IMR-90 (cell line): ENCODE measurements at regions not wholly inside any gene's neighbourhood (a gene's known extent, or its start where the extent isn't known, plus 50 kb on each side); places are given as distances from the start of the nearest gene placed in this dataset.
"Not testable (repeated sequence)": the region's sequence is repeated elsewhere in the genome, so short reads cannot be mapped to it uniquely, and the experiment has no call there.

Source experiments
- ATAC-seq: fragments of 200-7000 bp; cut with Tn5 transposase; 2 replicates; pipeline ENCODE4 v1.9.1; 2020; ENCODE audit warnings: low read depth, mild to moderate bottlenecking, moderate library complexity
- BruUV-seq: library from RNA; stranded (reverse); fragments of 400-500 nt; replicated peaks from 2 replicates; lab custom pipeline; 2021; lab: Mats Ljungman, UMichigan
- CTCF ChIA-PET: fragments of 300-600 bp; formaldehyde crosslinking; extraction: SDS; loops from one replicate; lab custom pipeline; 2021; ENCODE audit warnings: antibody characterized with exemption; lab: Yijun Ruan, JAX
- POLR2A ChIA-PET: fragments of 300-600 bp; sonication (Branson Sonifier 250); formaldehyde crosslinking; loops from one replicate; lab custom pipeline; 2022; ENCODE audit warnings: antibody characterized with exemption; ENCODE audit not compliant: unreplicated experiment; lab: Charles Lee
- DNase-seq: peaks from one replicate; pipeline ENCODE4 v3.0.0; 2013
- H2AFZ ChIP-seq: replicated peaks from 2 replicates; pipeline ENCODE3; 2013; ENCODE audit warnings: low read length, mild to moderate bottlenecking; ENCODE audit not compliant: poor library complexity
- H2AK5ac ChIP-seq: 2 replicates; pipeline ENCODE4 v1.6.1; 2013; ENCODE audit warnings: low read depth, low read length, inconsistent platforms
- H2AK9ac ChIP-seq: replicated peaks from 2 replicates; pipeline ENCODE3; 2013; ENCODE audit warnings: mild to moderate bottlenecking, low read depth, low read length, moderate library complexity; ENCODE audit not compliant: poor library complexity
- H2BK120ac ChIP-seq: 2 replicates; pipeline ENCODE4 v1.6.1; 2013; ENCODE audit warnings: low read depth, low read length, inconsistent platforms
- H2BK15ac ChIP-seq: 3 replicates; pipeline ENCODE4 v1.6.1; 2013; ENCODE audit warnings: low read depth, low read length, inconsistent platforms
- H2BK20ac ChIP-seq: 2 replicates; pipeline ENCODE4 v1.6.1; 2013; ENCODE audit warnings: low read depth, mild to moderate bottlenecking, inconsistent platforms, low read length, moderate library complexity
- H2BK5ac ChIP-seq: 2 replicates; pipeline ENCODE4 v1.6.1; 2013; ENCODE audit warnings: mild to moderate bottlenecking, low read depth, low read length, inconsistent platforms; ENCODE audit not compliant: poor library complexity, severe bottlenecking
- H3K14ac ChIP-seq: replicated peaks from 2 replicates; pipeline ENCODE4 v1.6.1; 2013; ENCODE audit warnings: low read depth, low read length, inconsistent platforms
- H3K18ac ChIP-seq: 2 replicates; pipeline ENCODE4 v1.6.1; 2013; ENCODE audit warnings: low read depth, low read length, control low read depth
- H3K23ac ChIP-seq: 2 replicates; pipeline ENCODE4 v1.6.1; 2013; ENCODE audit warnings: low read depth, low read length, inconsistent platforms
- H3K27ac ChIP-seq: 2 replicates; pipeline ENCODE4 v1.5.1; 2013; ENCODE audit warnings: mild to moderate bottlenecking, control low read depth, low read length; ENCODE audit not compliant: insufficient read depth
- H3K27me3 ChIP-seq: 2 replicates; pipeline ENCODE4 v1.6.1; 2013; ENCODE audit warnings: low read length; ENCODE audit not compliant: control insufficient read depth, insufficient read depth
- H3K36me3 ChIP-seq: 2 replicates; pipeline ENCODE4 v1.6.1; 2013; ENCODE audit warnings: low read length, mixed read lengths; ENCODE audit not compliant: control insufficient read depth, insufficient read depth
- H3K4ac ChIP-seq: 2 replicates; pipeline ENCODE4 v1.6.1; 2013; ENCODE audit warnings: low read depth, low read length, inconsistent platforms
- H3K4me1 ChIP-seq: 2 replicates; pipeline ENCODE4 v1.6.1; 2013; ENCODE audit warnings: low read length, mixed read lengths; ENCODE audit not compliant: control insufficient read depth, insufficient read depth
- H3K4me2 ChIP-seq: 2 replicates; pipeline ENCODE4 v1.6.1; 2013; ENCODE audit warnings: low read depth, mild to moderate bottlenecking, control low read depth, low read length, moderate library complexity
- H3K4me3 ChIP-seq: 2 replicates; pipeline ENCODE4 v1.5.1; 2013; ENCODE audit warnings: low read depth, mild to moderate bottlenecking, control low read depth, low read length, moderate library complexity; ENCODE audit not compliant: insufficient read depth
- H3K56ac ChIP-seq: 2 replicates; pipeline ENCODE4 v1.6.1; 2013; ENCODE audit warnings: low read length, inconsistent platforms; ENCODE audit not compliant: insufficient read depth; ENCODE audit errors: extremely low read depth
- H3K79me1 ChIP-seq, 2 experiments: 2 replicates each; pipeline ENCODE4 v1.6.1; 2013; ENCODE audit warnings: low read length in 2 of 2, inconsistent platforms in 1 of 2, low read depth in 1 of 2
- H3K9ac ChIP-seq: 2 replicates; pipeline ENCODE4 v1.6.1; 2013; ENCODE audit warnings: low read depth, low read length, control low read depth
- H3K9me1 ChIP-seq: 2 replicates; pipeline ENCODE4 v1.6.1; 2013; ENCODE audit warnings: low read length, inconsistent platforms; ENCODE audit not compliant: insufficient read depth
- H3K9me3 ChIP-seq: 2 replicates; pipeline ENCODE4 v1.6.1; 2013; ENCODE audit warnings: low read length; ENCODE audit not compliant: control insufficient read depth, insufficient read depth
- H4K20me1 ChIP-seq: 2 replicates; pipeline ENCODE4 v1.6.1; 2013; ENCODE audit warnings: low read length, inconsistent platforms; ENCODE audit not compliant: insufficient read depth
- H4K5ac ChIP-seq: 2 replicates; pipeline ENCODE4 v1.6.1; 2013; ENCODE audit warnings: mild to moderate bottlenecking, low read depth, low read length, control low read depth
- H4K8ac ChIP-seq, 2 experiments: 2 replicates each; pipeline ENCODE4 v1.6.1; 2013; ENCODE audit warnings: low read depth in 2 of 2, low read length in 2 of 2, control low read depth in 1 of 2, inconsistent platforms in 1 of 2
- H4K91ac ChIP-seq: 2 replicates; pipeline ENCODE4 v1.6.1; 2013; ENCODE audit warnings: low read depth, low read length, inconsistent platforms; ENCODE audit not compliant: insufficient read depth
- MAZ ChIP-seq: IDR thresholded peaks from 2 replicates; pipeline ENCODE4 v1.6.1; 2012; ENCODE audit warnings: low read depth, mild to moderate bottlenecking, low read length, improper control_type of control experiment, moderate library complexity, borderline replicate concordance
- MXI1 ChIP-seq: IDR thresholded peaks from 2 replicates; pipeline ENCODE4 v1.6.1; 2012; ENCODE audit warnings: low read depth, mild to moderate bottlenecking, low read length, moderate library complexity, borderline replicate concordance
- WGBS, 2 experiments: methylation state at CpG; one replicate each; pipeline versions ENCODE4 v1.1.5 to v1.1.7; 2013; ENCODE audit warnings: missing lambda C conversion rate in 2 of 2; ENCODE audit not compliant: insufficient read length in 1 of 2; ENCODE audit errors: extremely low coverage in 2 of 2; 5-methylcytosine and 5-hydroxymethylcytosine counted together
- dilution Hi-C: fragments of 300-500 bp; cut with HindIII; formaldehyde crosslinking; loops from one replicate; pipeline ENCODE4 v1.14.3; 2018; ENCODE audit warnings: low sequenced_read_pairs; ENCODE audit not compliant: unreplicated experiment
- in situ Hi-C: fragments of 300-500 bp; cut with MboI; formaldehyde crosslinking; loops from 3 replicates; pipeline ENCODE4 v1.14.3; 2019; ENCODE audit warnings: low sequenced_read_pairs, inconsistent platforms, mixed read lengths
- intact Hi-C: fragments of 100-400 bp; cut with micrococcal nuclease; formaldehyde crosslinking; loops from 2 replicates; pipeline ENCODE4 v1.10.0; 2022

GRCh38 chr7:48847917-48848316, 76.4 kb upstream of the CDC14C start:
- 19% methylated on average over 24 of the region's 45 CpGs; no CpG with 5 or more reads in 1 of the 2 experiments for WGBS, 2 experiments
- no peaks in the 10 kb centered on the region for H3K9me3 ChIP-seq
- H2AK5ac ChIP-seq = no peak overlapping the region
- H2BK120ac ChIP-seq = no peak overlapping the region
- ChIA-PET CTCF (no interaction called here), POLR2A (no interaction called here)
- in situ Hi-C loops = no loop called here
- no peaks in the 10 kb centered on the region for H3K9me1 ChIP-seq
- no peak overlapping the region for H3K9ac ChIP-seq
- no peaks in the 10 kb centered on the region for H3K79me1 ChIP-seq
- no peak for DNase-seq
- H3K27ac ChIP-seq = no peak overlapping the region
- H3K56ac ChIP-seq = no peak overlapping the region
- no peaks in the 10 kb centered on the region for H4K20me1 ChIP-seq
- no peak overlapping the region for H2AFZ ChIP-seq
- dilution Hi-C loops = no loop called here
- H3K14ac ChIP-seq = no peak overlapping the region
- no peak overlapping the region for H4K8ac ChIP-seq
- no peak overlapping the region for H3K23ac ChIP-seq
- no peak overlapping the region for H4K5ac ChIP-seq
- no peak overlapping the region for H2AK9ac ChIP-seq
- H2BK15ac ChIP-seq = no peak overlapping the region
- TF ChIP-seq MXI1 (no peak), MAZ (no peak)
- H3K27me3 ChIP-seq = no peaks in the 10 kb centered on the region
- H3K4me1 ChIP-seq = no peaks in the 10 kb centered on the region
- no peak overlapping the region for H3K4me3 ChIP-seq
- H2BK5ac ChIP-seq = no peak overlapping the region
- intact Hi-C loops = no loop called here
- no peak overlapping the region for H3K18ac ChIP-seq
- no peak overlapping the region for H3K4me2 ChIP-seq
- no peak overlapping the region for H4K91ac ChIP-seq
- no peak for ATAC-seq
- no peaks in the 10 kb centered on the region for H3K36me3 ChIP-seq
- no peak overlapping the region for H3K4ac ChIP-seq
- no TSS peak for BruUV-seq
- H2BK20ac ChIP-seq = no peak overlapping the region

- H3K9me3 ChIP-seq, H3K79me1 ChIP-seq, H2AK9ac ChIP-seq, in situ Hi-C loops, H4K91ac ChIP-seq, H3K27ac ChIP-seq, H2AK5ac ChIP-seq, H3K9ac ChIP-seq, H3K23ac ChIP-seq, intact Hi-C loops, H2BK120ac ChIP-seq, H3K4ac ChIP-seq, H3K4me1 ChIP-seq, H2BK15ac ChIP-seq, H3K4me3 ChIP-seq, ATAC-seq, H3K27me3 ChIP-seq, dilution Hi-C loops, H2AFZ ChIP-seq, H3K9me1 ChIP-seq, H3K36me3 ChIP-seq, H3K14ac ChIP-seq, H3K18ac ChIP-seq, H2BK20ac ChIP-seq, H4K5ac ChIP-seq, POLR2A ChIA-PET, DNase-seq, BruUV-seq, H4K20me1 ChIP-seq, H2BK5ac ChIP-seq, H4K8ac ChIP-seq, CTCF ChIA-PET, H3K4me2 ChIP-seq, H3K56ac ChIP-seq: not testable (repeated sequence)
Observed at GRCh38 chr7:48860447-48860846, 63.9 kb upstream of the CDC14C start.
